GM23338 (cell line): ENCODE measurements at regions not wholly inside any gene's neighbourhood (a gene's known extent, or its start where the extent isn't known, plus 50 kb on each side); places are given as distances from the start of the nearest gene placed in this dataset.

Experiments used
- ATAC-seq: fragments of 200-7000 bp; cut with Tn5 transposase; 3 replicates; pipeline ENCODE4 v1.9.1; 2020
- DNase-seq: peaks from one replicate; pipeline ENCODE4 v3.0.0-alpha.2; 2015; ENCODE audit warnings: low spot score
- H2AFZ ChIP-seq: fragments of 200-600 bp; sonication (generic); 2 replicates; pipeline ENCODE4 v1.8.0; 2016; ENCODE audit warnings: antibody characterized with exemption, mild to moderate bottlenecking, moderate library complexity
- H3F3A ChIP-seq: fragments of 200-600 bp; sonication (generic); replicated peaks from 2 replicates; pipeline ENCODE4 v1.8.0; 2017; ENCODE audit warnings: antibody characterized with exemption, mixed run types, low read depth
- H3K27ac ChIP-seq: fragments of 200-600 bp; sonication (generic); 2 replicates; pipeline ENCODE4 v1.6.1; 2016; ENCODE audit warnings: low read depth
- H3K27me3 ChIP-seq: fragments of 200-600 bp; sonication (generic); 2 replicates; pipeline ENCODE4 v1.8.0; 2016; ENCODE audit warnings: mild to moderate bottlenecking, mixed run types, moderate library complexity; ENCODE audit not compliant: insufficient read depth
- H3K36me3 ChIP-seq: fragments of 200-600 bp; sonication (generic); 2 replicates; pipeline ENCODE4 v1.8.0; 2016; ENCODE audit warnings: mild to moderate bottlenecking; ENCODE audit not compliant: insufficient read depth
- H3K4me1 ChIP-seq: fragments of 200-600 bp; sonication (generic); 2 replicates; pipeline ENCODE4 v1.8.0; 2016; ENCODE audit warnings: mild to moderate bottlenecking, moderate library complexity; ENCODE audit not compliant: insufficient read depth
- H3K4me2 ChIP-seq: fragments of 200-600 bp; sonication (generic); 2 replicates; pipeline ENCODE4 v1.7.1; 2017; ENCODE audit warnings: mixed run types
- H3K4me3 ChIP-seq: fragments of 200-600 bp; sonication (generic); 2 replicates; pipeline ENCODE4 v1.6.1; 2016; ENCODE audit warnings: mixed run types
- H3K79me2 ChIP-seq: fragments of 200-600 bp; sonication (generic); replicated peaks from 2 replicates; pipeline ENCODE4 v1.8.0; 2017; ENCODE audit warnings: mild to moderate bottlenecking; ENCODE audit not compliant: insufficient read depth
- H3K9me2 ChIP-seq: fragments of 200-600 bp; sonication (generic); 2 replicates; pipeline ENCODE4 v1.8.0; 2017; ENCODE audit not compliant: insufficient read depth
- H4K20me1 ChIP-seq: fragments of 200-600 bp; sonication (generic); replicated peaks from 2 replicates; pipeline ENCODE4 v1.8.0; 2017; ENCODE audit warnings: mild to moderate bottlenecking; ENCODE audit not compliant: insufficient read depth
- H3K27ac Mint-ChIP-seq: 2 replicates; pipeline ENCODE4 v1.8.0; 2020; ENCODE audit warnings: inconsistent platforms, mild to moderate bottlenecking, moderate library complexity, mixed read lengths
- H3K27me3 Mint-ChIP-seq: 3 replicates; pipeline ENCODE4 v1.8.0; 2022; ENCODE audit warnings: low read depth, mild to moderate bottlenecking, moderate library complexity, mixed read lengths, inconsistent platforms; ENCODE audit not compliant: insufficient read depth, poor library complexity
- H3K36me3 Mint-ChIP-seq: 3 replicates; pipeline ENCODE4 v1.8.0; 2021; ENCODE audit warnings: low read depth, mild to moderate bottlenecking, inconsistent platforms, moderate library complexity, mixed read lengths
- H3K4me1 Mint-ChIP-seq: 3 replicates; pipeline ENCODE4 v1.8.0; 2020; ENCODE audit warnings: mild to moderate bottlenecking, inconsistent platforms, mixed read lengths
- H3K4me3 Mint-ChIP-seq: 3 replicates; pipeline ENCODE4 v1.8.0; 2021; ENCODE audit warnings: moderate library complexity, mild to moderate bottlenecking, inconsistent platforms, mixed read lengths
- H3K9me3 Mint-ChIP-seq: 3 replicates; pipeline ENCODE4 v1.8.0; 2020; ENCODE audit warnings: moderate library complexity, mild to moderate bottlenecking, inconsistent platforms, mixed read lengths
- CREB1 ChIP-seq: fragments of 250-450 bp; sonication (Bioruptor Pico); IDR thresholded peaks from 2 replicates; pipeline ENCODE4 v1.5.0; 2020; ENCODE audit warnings: low read depth, mild to moderate bottlenecking, moderate library complexity
- ETS1 ChIP-seq: IDR thresholded peaks from 2 replicates; pipeline ENCODE4 v1.6.1; 2016; ENCODE audit warnings: antibody characterized with exemption
- EZH2 ChIP-seq: fragments of 200-600 bp; sonication (generic); IDR thresholded peaks from one replicate; pipeline ENCODE4 v1.8.0; 2017; ENCODE audit warnings: antibody characterized with exemption, mild to moderate bottlenecking, low read depth; ENCODE audit not compliant: unreplicated experiment
- EZH2phosphoT487 ChIP-seq: fragments of 200-600 bp; sonication (generic); IDR thresholded peaks from one replicate; pipeline ENCODE4 v1.8.1; 2018; ENCODE audit warnings: antibody characterized with exemption; ENCODE audit not compliant: unreplicated experiment
- JUNB ChIP-seq: IDR thresholded peaks from one replicate; pipeline ENCODE4 v1.6.1; 2016; ENCODE audit warnings: antibody characterized with exemption; ENCODE audit not compliant: unreplicated experiment
- NANOG ChIP-seq: IDR thresholded peaks from 2 replicates; pipeline ENCODE4 v1.6.1; 2016; ENCODE audit warnings: antibody characterized with exemption, borderline replicate concordance
- POLR2AphosphoS5 ChIP-seq: IDR thresholded peaks from 2 replicates; pipeline ENCODE4 v1.6.1; 2016; ENCODE audit warnings: antibody characterized with exemption, low read depth
- STAT1 ChIP-seq: IDR thresholded peaks from one replicate; pipeline ENCODE4 v1.6.1; 2016; ENCODE audit warnings: antibody characterized with exemption; ENCODE audit not compliant: unreplicated experiment
- ZNF114 ChIP-seq: fragments of 250-450 bp; sonication (Bioruptor Pico); IDR thresholded peaks from 2 replicates; pipeline ENCODE4 v1.5.0; 2020; ENCODE audit warnings: mild to moderate bottlenecking, moderate library complexity
- ZNF331 ChIP-seq: fragments of 250-450 bp; sonication (Bioruptor Pico); IDR thresholded peaks from 2 replicates; pipeline ENCODE4 v1.5.0; 2020; ENCODE audit warnings: low read depth, mild to moderate bottlenecking, moderate library complexity
- ZNF462 ChIP-seq: fragments of 250-450 bp; sonication (Bioruptor Pico); IDR thresholded peaks from 2 replicates; pipeline ENCODE4 v1.5.0; 2020; ENCODE audit warnings: mild to moderate bottlenecking, moderate library complexity
- TF ChIP-seq, protein P1 (sequence below): IDR thresholded peaks from one replicate; pipeline ENCODE4 v1.6.1; 2018; ENCODE audit warnings: antibody characterized with exemption; ENCODE audit not compliant: unreplicated experiment
- TF ChIP-seq, protein P2 (sequence below), 2 experiments: fragments of 200-600 bp in 1 of 2; sonication (generic) in 1 of 2; conservative IDR thresholded peaks; 2 replicates each; pipeline versions ENCODE4 v1.5.1 to v1.6.1; 2016 to 2017; ENCODE audit warnings: antibody characterized with exemption in 2 of 2, low read depth in 2 of 2, mild to moderate bottlenecking in 2 of 2, moderate library complexity in 1 of 2

GRCh38 chr1:29903548-29904166 is 667.3 kb downstream of the PTPRU start:
- no peak overlapping the region for H3K27ac ChIP-seq
- Mint-ChIP-seq H3K4me1 (peaks cover 24% of the 10 kb centered on the region), H3K27me3 (peaks cover 5% of the 10 kb centered on the region), H3K27ac (no peak overlapping the region), H3K9me3 (no peaks in the 10 kb centered on the region), H3K4me3 (no peak overlapping the region), H3K36me3 (no peaks in the 10 kb centered on the region)
- H3K4me1 ChIP-seq = peaks cover 15% of the 10 kb centered on the region
- H3F3A ChIP-seq = no peaks in the 10 kb centered on the region
- H3K79me2 ChIP-seq = no peaks in the 10 kb centered on the region
- no peaks in the 10 kb centered on the region for H3K27me3 ChIP-seq
- no peak overlapping the region for H3K4me2 ChIP-seq
- no peak overlapping the region for H3K4me3 ChIP-seq
- no peaks in the 10 kb centered on the region for H4K20me1 ChIP-seq
- no peaks in the 10 kb centered on the region for H3K36me3 ChIP-seq
- TF ChIP-seq ZNF331 (CRISPR knock-in tag) = no peak
- TF ChIP-seq POLR2AphosphoS5 = no peak
- TF ChIP-seq, protein P1, sequence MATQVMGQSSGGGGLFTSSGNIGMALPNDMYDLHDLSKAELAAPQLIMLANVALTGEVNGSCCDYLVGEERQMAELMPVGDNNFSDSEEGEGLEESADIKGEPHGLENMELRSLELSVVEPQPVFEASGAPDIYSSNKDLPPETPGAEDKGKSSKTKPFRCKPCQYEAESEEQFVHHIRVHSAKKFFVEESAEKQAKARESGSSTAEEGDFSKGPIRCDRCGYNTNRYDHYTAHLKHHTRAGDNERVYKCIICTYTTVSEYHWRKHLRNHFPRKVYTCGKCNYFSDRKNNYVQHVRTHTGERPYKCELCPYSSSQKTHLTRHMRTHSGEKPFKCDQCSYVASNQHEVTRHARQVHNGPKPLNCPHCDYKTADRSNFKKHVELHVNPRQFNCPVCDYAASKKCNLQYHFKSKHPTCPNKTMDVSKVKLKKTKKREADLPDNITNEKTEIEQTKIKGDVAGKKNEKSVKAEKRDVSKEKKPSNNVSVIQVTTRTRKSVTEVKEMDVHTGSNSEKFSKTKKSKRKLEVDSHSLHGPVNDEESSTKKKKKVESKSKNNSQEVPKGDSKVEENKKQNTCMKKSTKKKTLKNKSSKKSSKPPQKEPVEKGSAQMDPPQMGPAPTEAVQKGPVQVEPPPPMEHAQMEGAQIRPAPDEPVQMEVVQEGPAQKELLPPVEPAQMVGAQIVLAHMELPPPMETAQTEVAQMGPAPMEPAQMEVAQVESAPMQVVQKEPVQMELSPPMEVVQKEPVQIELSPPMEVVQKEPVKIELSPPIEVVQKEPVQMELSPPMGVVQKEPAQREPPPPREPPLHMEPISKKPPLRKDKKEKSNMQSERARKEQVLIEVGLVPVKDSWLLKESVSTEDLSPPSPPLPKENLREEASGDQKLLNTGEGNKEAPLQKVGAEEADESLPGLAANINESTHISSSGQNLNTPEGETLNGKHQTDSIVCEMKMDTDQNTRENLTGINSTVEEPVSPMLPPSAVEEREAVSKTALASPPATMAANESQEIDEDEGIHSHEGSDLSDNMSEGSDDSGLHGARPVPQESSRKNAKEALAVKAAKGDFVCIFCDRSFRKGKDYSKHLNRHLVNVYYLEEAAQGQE = no peak
- TF ChIP-seq STAT1 = no peak
- TF ChIP-seq, protein P2, sequence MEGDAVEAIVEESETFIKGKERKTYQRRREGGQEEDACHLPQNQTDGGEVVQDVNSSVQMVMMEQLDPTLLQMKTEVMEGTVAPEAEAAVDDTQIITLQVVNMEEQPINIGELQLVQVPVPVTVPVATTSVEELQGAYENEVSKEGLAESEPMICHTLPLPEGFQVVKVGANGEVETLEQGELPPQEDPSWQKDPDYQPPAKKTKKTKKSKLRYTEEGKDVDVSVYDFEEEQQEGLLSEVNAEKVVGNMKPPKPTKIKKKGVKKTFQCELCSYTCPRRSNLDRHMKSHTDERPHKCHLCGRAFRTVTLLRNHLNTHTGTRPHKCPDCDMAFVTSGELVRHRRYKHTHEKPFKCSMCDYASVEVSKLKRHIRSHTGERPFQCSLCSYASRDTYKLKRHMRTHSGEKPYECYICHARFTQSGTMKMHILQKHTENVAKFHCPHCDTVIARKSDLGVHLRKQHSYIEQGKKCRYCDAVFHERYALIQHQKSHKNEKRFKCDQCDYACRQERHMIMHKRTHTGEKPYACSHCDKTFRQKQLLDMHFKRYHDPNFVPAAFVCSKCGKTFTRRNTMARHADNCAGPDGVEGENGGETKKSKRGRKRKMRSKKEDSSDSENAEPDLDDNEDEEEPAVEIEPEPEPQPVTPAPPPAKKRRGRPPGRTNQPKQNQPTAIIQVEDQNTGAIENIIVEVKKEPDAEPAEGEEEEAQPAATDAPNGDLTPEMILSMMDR (conservative IDR thresholded peaks at IDR 0.05; ENCODE audit: low read depth in 2 of 2) = no peak
- TF ChIP-seq NANOG = no peak
- TF ChIP-seq EZH2phosphoT487 = no peak
- no peak for TF ChIP-seq JUNB
- no peak for TF ChIP-seq ETS1
- no peak for TF ChIP-seq CREB1 (CRISPR knock-in tag)
- TF ChIP-seq ZNF462 (CRISPR knock-in tag) = no peak
- TF ChIP-seq ZNF114 (CRISPR knock-in tag) = no peak
- no peak for TF ChIP-seq EZH2
- no peaks in the 10 kb centered on the region for H3K9me2 ChIP-seq
- no peak overlapping the region for H2AFZ ChIP-seq
- DNase-seq (no peak), ATAC-seq (no peak)
